ENCODE measurements at regions not wholly inside any gene's neighbourhood (a gene's known extent, or its start where the extent isn't known, plus 50 kb on each side); places are given as distances from the start of the nearest gene placed in this dataset.

GRCh38 chr15:70291305-70292075, 193.8 kb upstream of the TLE3 start:
- TF ChIP-seq POLR2AphosphoS5 (IDR thresholded peaks at IDR 0.05) (no peak), CTCF (IDR thresholded peaks at IDR 0.05; ENCODE audit: poor library complexity, severe bottlenecking) (no peak), EZH2 (IDR thresholded peaks at IDR 0.05; ENCODE audit: borderline replicate concordance, insufficient read depth, low read length, poor library complexity, severe bottlenecking) (no peak), EP300 (conservative IDR thresholded peaks at IDR 0.05; ENCODE audit: poor library complexity, severe bottlenecking) (no peak), TAF1 (IDR thresholded peaks at IDR 0.05; ENCODE audit: low read depth) (no peak), SMC3 (conservative IDR thresholded peaks at IDR 0.05; ENCODE audit: poor library complexity) (no peak), RAD21 (conservative IDR thresholded peaks at IDR 0.05) (no peak), REST (IDR thresholded peaks at IDR 0.05; ENCODE audit: borderline replicate concordance) (no peak)

Measured in neural cell (in vitro differentiated cells).